ENCODE measurements at regions not wholly inside any gene's neighbourhood (a gene's known extent, or its start where the extent isn't known, plus 50 kb on each side); places are given as distances from the start of the nearest gene placed in this dataset.

DNA sequence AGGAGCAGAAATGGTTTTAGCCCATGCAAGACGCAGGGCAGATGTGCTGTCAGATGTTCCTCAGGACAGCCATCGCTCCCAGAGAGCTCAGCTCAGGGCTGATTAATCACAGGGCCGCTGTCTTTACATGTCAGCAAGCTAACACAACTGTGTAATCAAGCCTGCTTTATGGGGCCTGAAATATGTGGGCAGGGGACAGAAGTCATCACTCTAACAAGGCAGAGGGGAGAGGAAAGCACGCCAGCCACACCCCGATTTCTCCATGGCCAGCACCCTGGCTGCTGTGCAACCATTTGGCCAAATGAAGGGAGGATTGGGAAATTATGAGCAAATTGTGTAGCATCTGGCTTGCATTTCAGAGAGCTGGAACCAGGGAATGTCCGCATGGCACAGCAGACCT is 368.8 kb downstream of the NPHP4 start:
- Histone ChIP-seq H3K4me3 (no peak overlapping the region), H3K4me1 (no peaks in the 10 kb centered on the region), H3K27ac (replicated peaks) (no peak overlapping the region), H3K27me3 (ENCODE audit: low read depth) (peaks cover 72% of the 10 kb centered on the region), H3K9me3 (replicated peaks) (peaks cover 4% of the 10 kb centered on the region), H3K36me3 (no peaks in the 10 kb centered on the region)
- DNase-seq, result no peak
- intact Hi-C loops (cut with micrococcal nuclease), result no loop called here
- TF ChIP-seq CTCF (IDR thresholded peaks at IDR 0.05; ENCODE audit: borderline replicate concordance), result no peak

- peaks cover 74% of the 10 kb centered on the region for H3K27me3 ChIP-seq (ENCODE audit: low read depth)
- intact Hi-C loops (cut with micrococcal nuclease), result no loop called here
- no peak for DNase-seq
- no peak for TF ChIP-seq CTCF (IDR thresholded peaks at IDR 0.05; ENCODE audit: borderline replicate concordance)
- no peaks in the 10 kb centered on the region for H3K4me1 ChIP-seq
- H3K9me3 ChIP-seq (replicated peaks), result peaks cover 4% of the 10 kb centered on the region
- H3K27ac ChIP-seq (replicated peaks), result no peak overlapping the region
- H3K36me3 ChIP-seq, result no peaks in the 10 kb centered on the region
- H3K4me3 ChIP-seq, result no peak overlapping the region
Measured at GRCh38 chr1:5622412-5622811, 369.8 kb downstream of the NPHP4 start.

DNA sequence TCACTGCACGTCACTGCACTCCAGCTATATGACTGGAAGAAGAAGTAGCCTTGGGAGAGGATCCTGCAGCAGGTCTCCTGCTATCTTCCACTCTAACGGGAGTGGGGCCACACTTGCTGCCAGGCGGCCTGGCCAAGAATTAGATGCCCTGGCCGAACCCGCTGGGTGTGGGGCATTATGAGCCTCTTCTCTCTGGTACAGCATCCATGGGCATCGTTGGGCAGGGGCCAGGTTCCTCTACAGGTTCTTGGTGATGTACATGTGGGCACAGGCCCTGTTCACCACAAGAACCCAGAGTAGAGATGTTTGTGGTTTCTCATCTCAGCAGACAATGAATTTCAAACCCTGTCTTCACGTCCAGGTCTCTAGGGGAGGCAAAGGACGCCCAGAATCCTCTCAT is 370.5 kb downstream of the NPHP4 start:
- Histone ChIP-seq H3K27me3 (ENCODE audit: low read depth) (peaks cover 82% of the 10 kb centered on the region), H3K4me1 (no peaks in the 10 kb centered on the region), H3K4me3 (no peak overlapping the region), H3K9me3 (replicated peaks) (no peaks in the 10 kb centered on the region), H3K27ac (replicated peaks) (no peak overlapping the region), H3K36me3 (no peaks in the 10 kb centered on the region)
- TF ChIP-seq CTCF (IDR thresholded peaks at IDR 0.05; ENCODE audit: borderline replicate concordance), result no peak
- DNase-seq, result no peak
- intact Hi-C loops (cut with micrococcal nuclease), result no loop called here

GRCh38 chr1:5620997-5621396 is 371.2 kb downstream of the NPHP4 start:
- H3K36me3 ChIP-seq, result no peaks in the 10 kb centered on the region
- DNase-seq, result no peak
- no peak overlapping the region for H3K4me3 ChIP-seq
- intact Hi-C loops (cut with micrococcal nuclease), result no loop called here
- H3K27ac ChIP-seq (replicated peaks), result no peak overlapping the region
- peak; percentile 52 for TF ChIP-seq CTCF (IDR thresholded peaks at IDR 0.05; ENCODE audit: borderline replicate concordance)
- no peaks in the 10 kb centered on the region for H3K4me1 ChIP-seq
- H3K9me3 ChIP-seq (replicated peaks), result no peaks in the 10 kb centered on the region
- H3K27me3 ChIP-seq (ENCODE audit: low read depth), result peaks cover 89% of the 10 kb centered on the region

GRCh38 chr1:5620418-5620817 is 371.8 kb downstream of the NPHP4 start:
- intact Hi-C loops (cut with micrococcal nuclease), result no loop called here
- H3K27me3 ChIP-seq (ENCODE audit: low read depth), result peaks cover 92% of the 10 kb centered on the region
- no peaks in the 10 kb centered on the region for H3K36me3 ChIP-seq
- no peaks in the 10 kb centered on the region for H3K9me3 ChIP-seq (replicated peaks)
- no peak for DNase-seq
- no peak for TF ChIP-seq CTCF (IDR thresholded peaks at IDR 0.05; ENCODE audit: borderline replicate concordance)
- no peaks in the 10 kb centered on the region for H3K4me1 ChIP-seq
- no peak overlapping the region for H3K4me3 ChIP-seq
- H3K27ac ChIP-seq (replicated peaks), result no peak overlapping the region

DNA sequence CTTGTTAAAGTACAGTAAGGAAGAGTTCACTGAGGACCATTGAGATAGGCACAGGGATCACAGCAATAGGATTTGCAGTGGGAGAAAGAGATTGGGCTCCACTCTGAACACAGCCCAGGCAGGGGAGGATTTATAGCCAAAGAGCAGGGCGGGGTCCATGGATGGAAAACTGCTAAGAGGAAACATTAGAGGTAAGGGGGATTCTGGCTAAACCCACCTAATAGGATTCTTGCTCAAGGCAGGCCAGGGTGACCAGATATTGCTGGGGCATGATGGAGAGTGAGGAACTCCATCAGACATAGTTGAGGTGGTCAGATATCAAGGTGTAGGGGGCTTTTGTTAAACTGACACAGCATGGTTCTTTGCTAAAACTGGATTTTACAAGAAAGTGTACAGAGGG is 372.8 kb downstream of the NPHP4 start:
- intact Hi-C loops (cut with micrococcal nuclease), result no loop called here
- Histone ChIP-seq H3K36me3 (no peaks in the 10 kb centered on the region), H3K4me3 (no peak overlapping the region), H3K4me1 (no peaks in the 10 kb centered on the region), H3K27me3 (ENCODE audit: low read depth) (peaks cover 97% of the 10 kb centered on the region), H3K27ac (replicated peaks) (no peak overlapping the region), H3K9me3 (replicated peaks) (no peaks in the 10 kb centered on the region)
- no peak for TF ChIP-seq CTCF (IDR thresholded peaks at IDR 0.05; ENCODE audit: borderline replicate concordance)
- DNase-seq, result no peak
